PC-3 (cell line): ENCODE measurements at regions not wholly inside any gene's neighbourhood (a gene's known extent, or its start where the extent isn't known, plus 50 kb on each side); places are given as distances from the start of the nearest gene placed in this dataset.

Source experiments
- ATAC-seq: fragments of 200-7000 bp; cut with Tn5 transposase; 2 replicates; pipeline ENCODE4 v1.9.1; 2020; ENCODE audit warnings: mild to moderate bottlenecking, moderate library complexity
- BruUV-seq: library from RNA; stranded (reverse); fragments of 400-500 nt; replicated peaks from 2 replicates; lab custom pipeline; 2021; lab: Mats Ljungman, UMichigan
- CTCF ChIA-PET: fragments of 300-600 bp; sonication (Branson Sonifier 250); formaldehyde crosslinking; loops from one replicate; lab custom pipeline; 2022; ENCODE audit warnings: antibody characterized with exemption; lab: Charles Lee
- POLR2A ChIA-PET: fragments of 300-600 bp; sonication (Branson Sonifier 250); formaldehyde crosslinking; loops from one replicate; lab custom pipeline; 2022; ENCODE audit warnings: antibody characterized with exemption; ENCODE audit not compliant: unreplicated experiment; lab: Charles Lee
- DNase-seq: peaks from one replicate; pipeline ENCODE4 v3.0.0-alpha.2; 2015
- H2AFZ ChIP-seq: fragments of 300-600 bp; sonication (generic); 2 replicates; pipeline ENCODE4 v1.6.0; 2016; ENCODE audit warnings: antibody characterized with exemption, low read length
- H3F3A ChIP-seq: fragments of 300-600 bp; sonication (generic); one replicate; pipeline ENCODE4 v1.6.0; 2017; ENCODE audit warnings: antibody characterized with exemption, low read length, control low read depth, mild to moderate bottlenecking; ENCODE audit not compliant: unreplicated experiment
- H3K27ac ChIP-seq: fragments of 300-600 bp; sonication (generic); 2 replicates; pipeline ENCODE4 v1.5.1; 2016; ENCODE audit warnings: mild to moderate bottlenecking, low read length
- H3K27me3 ChIP-seq: fragments of 300-600 bp; sonication (generic); 2 replicates; pipeline ENCODE4 v1.6.1; 2016; ENCODE audit warnings: low read length, mixed read lengths
- H3K36me3 ChIP-seq: fragments of 300-600 bp; sonication (generic); 2 replicates; pipeline ENCODE4 v1.6.1; 2016; ENCODE audit warnings: low read depth, mixed run types, low read length, mixed read lengths
- H3K4me1 ChIP-seq: fragments of 300-600 bp; sonication (generic); 2 replicates; pipeline ENCODE4 v1.5.1; 2016; ENCODE audit warnings: low read length; ENCODE audit not compliant: insufficient read depth
- H3K4me2 ChIP-seq: fragments of 300-600 bp; sonication (generic); 2 replicates; pipeline ENCODE4 v1.6.0; 2016; ENCODE audit warnings: low read length
- H3K4me3 ChIP-seq: fragments of 300-600 bp; sonication (generic); 2 replicates; pipeline ENCODE4 v1.5.1; 2016; ENCODE audit warnings: mild to moderate bottlenecking, low read length, mixed read lengths
- H3K79me2 ChIP-seq: fragments of 300-600 bp; sonication (generic); 2 replicates; pipeline ENCODE4 v1.6.1; 2017; ENCODE audit warnings: low read length, mixed read lengths
- H3K9ac ChIP-seq: fragments of 300-600 bp; sonication (generic); 2 replicates; pipeline ENCODE4 v1.6.0; 2016; ENCODE audit warnings: mild to moderate bottlenecking, low read length
- H3K9me2 ChIP-seq: fragments of 300-600 bp; sonication (generic); replicated peaks from 2 replicates; pipeline ENCODE4 v1.6.1; 2016; ENCODE audit warnings: mixed run types, low read length, mixed read lengths
- H3K9me3 ChIP-seq: fragments of 300-600 bp; sonication (generic); 2 replicates; pipeline ENCODE4 v1.6.1; 2016; ENCODE audit warnings: low read length, mixed read lengths
- H4K20me1 ChIP-seq: fragments of 300-600 bp; sonication (generic); 2 replicates; pipeline ENCODE4 v1.6.1; 2016; ENCODE audit warnings: low read length, mixed read lengths
- EZH2 ChIP-seq: fragments of 300-600 bp; sonication (generic); IDR thresholded peaks from one replicate; pipeline ENCODE4 v1.6.1; 2017; ENCODE audit warnings: antibody characterized with exemption, mild to moderate bottlenecking, low read length; ENCODE audit not compliant: unreplicated experiment
- EZH2phosphoT487 ChIP-seq: fragments of 300-600 bp; sonication (generic); IDR thresholded peaks from 2 replicates; pipeline ENCODE4 v1.6.1; 2018; ENCODE audit warnings: mild to moderate bottlenecking, antibody characterized with exemption, low read length, borderline replicate concordance
- intact Hi-C: fragments of 100-400 bp; cut with micrococcal nuclease; formaldehyde crosslinking; loops from 2 replicates; pipeline ENCODE4 v1.9.0; 2023
- TF ChIP-seq, protein P1 (sequence below): fragments of 300-600 bp; sonication (generic); conservative IDR thresholded peaks from 2 replicates; pipeline ENCODE4 v1.5.1; 2017; ENCODE audit warnings: antibody characterized with exemption, low read depth, mild to moderate bottlenecking, low read length

DNA sequence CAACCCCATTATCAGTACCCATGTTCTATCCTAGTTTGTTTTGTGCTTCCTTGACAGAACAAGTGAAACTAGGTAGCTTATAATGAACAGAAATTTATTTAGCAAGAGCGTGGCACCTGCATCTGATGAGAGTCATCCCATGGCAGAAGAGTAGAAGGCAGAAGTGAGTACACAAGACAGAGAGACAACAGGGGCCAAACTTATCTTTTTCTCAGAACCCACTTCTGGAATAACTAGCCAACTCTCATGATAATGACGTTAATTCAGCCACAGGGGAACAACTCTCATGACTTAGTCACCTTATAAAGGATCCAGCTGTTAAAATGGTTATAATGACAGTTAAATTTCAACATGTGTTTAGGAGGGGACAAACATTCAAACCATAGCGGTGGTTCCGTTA is 644.9 kb downstream of the TECRL start:
- ATAC-seq: no peak
- Histone ChIP-seq H3K4me2 (no peak overlapping the region), H3K9ac (no peak overlapping the region), H2AFZ (no peak overlapping the region), H3K36me3 (no peaks in the 10 kb centered on the region), H3F3A (no peaks in the 10 kb centered on the region), H3K4me1 (no peaks in the 10 kb centered on the region), H3K9me3 (no peaks in the 10 kb centered on the region), H3K4me3 (no peak overlapping the region), H3K27ac (no peak overlapping the region), H4K20me1 (no peaks in the 10 kb centered on the region), H3K9me2 (no peaks in the 10 kb centered on the region), H3K79me2 (no peaks in the 10 kb centered on the region), H3K27me3 (no peaks in the 10 kb centered on the region)
- intact Hi-C loops: no loop called here
- POLR2A ChIA-PET: no interaction called here
- no peak for DNase-seq
- CTCF ChIA-PET: no interaction called here
- TF ChIP-seq, protein P1, sequence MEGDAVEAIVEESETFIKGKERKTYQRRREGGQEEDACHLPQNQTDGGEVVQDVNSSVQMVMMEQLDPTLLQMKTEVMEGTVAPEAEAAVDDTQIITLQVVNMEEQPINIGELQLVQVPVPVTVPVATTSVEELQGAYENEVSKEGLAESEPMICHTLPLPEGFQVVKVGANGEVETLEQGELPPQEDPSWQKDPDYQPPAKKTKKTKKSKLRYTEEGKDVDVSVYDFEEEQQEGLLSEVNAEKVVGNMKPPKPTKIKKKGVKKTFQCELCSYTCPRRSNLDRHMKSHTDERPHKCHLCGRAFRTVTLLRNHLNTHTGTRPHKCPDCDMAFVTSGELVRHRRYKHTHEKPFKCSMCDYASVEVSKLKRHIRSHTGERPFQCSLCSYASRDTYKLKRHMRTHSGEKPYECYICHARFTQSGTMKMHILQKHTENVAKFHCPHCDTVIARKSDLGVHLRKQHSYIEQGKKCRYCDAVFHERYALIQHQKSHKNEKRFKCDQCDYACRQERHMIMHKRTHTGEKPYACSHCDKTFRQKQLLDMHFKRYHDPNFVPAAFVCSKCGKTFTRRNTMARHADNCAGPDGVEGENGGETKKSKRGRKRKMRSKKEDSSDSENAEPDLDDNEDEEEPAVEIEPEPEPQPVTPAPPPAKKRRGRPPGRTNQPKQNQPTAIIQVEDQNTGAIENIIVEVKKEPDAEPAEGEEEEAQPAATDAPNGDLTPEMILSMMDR: no peak
- no peak for TF ChIP-seq EZH2phosphoT487
- no TSS peak for BruUV-seq

DNA sequence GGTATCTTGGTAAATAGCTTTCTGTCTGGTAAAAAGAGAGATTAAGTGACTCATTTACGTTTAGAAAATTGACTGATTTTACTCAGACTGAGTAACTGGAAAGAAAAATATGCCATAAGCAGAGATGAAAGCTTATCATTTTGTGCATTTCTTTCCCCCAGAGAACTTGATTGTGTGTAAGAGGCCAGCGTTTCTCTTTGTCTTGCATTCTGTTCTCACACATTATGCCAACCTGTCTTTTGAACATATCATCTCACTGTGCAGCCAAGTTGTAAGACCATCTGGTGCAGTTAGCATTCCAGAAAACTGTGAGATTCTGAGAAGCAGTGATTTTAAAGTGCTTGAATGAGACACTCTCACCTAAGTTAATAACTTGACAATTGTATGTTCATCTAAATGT is 651.3 kb downstream of the TECRL start:
- DNase-seq: no peak
- Histone ChIP-seq H4K20me1 (no peaks in the 10 kb centered on the region), H3K36me3 (no peaks in the 10 kb centered on the region), H3K9me3 (no peaks in the 10 kb centered on the region), H3K79me2 (no peaks in the 10 kb centered on the region), H3K27me3 (no peaks in the 10 kb centered on the region), H3F3A (no peaks in the 10 kb centered on the region), H3K4me3 (no peak overlapping the region), H3K4me1 (no peaks in the 10 kb centered on the region), H3K27ac (no peak overlapping the region), H3K9ac (no peak overlapping the region), H3K4me2 (no peak overlapping the region), H2AFZ (no peak overlapping the region), H3K9me2 (no peaks in the 10 kb centered on the region)
- CTCF ChIA-PET: no interaction called here
- BruUV-seq: no TSS peak
- POLR2A ChIA-PET: no interaction called here
- intact Hi-C loops: no loop called here
- no peak for ATAC-seq
- no peak for TF ChIP-seq EZH2phosphoT487
- TF ChIP-seq, protein P1: no peak
- no peak for TF ChIP-seq EZH2

DNA sequence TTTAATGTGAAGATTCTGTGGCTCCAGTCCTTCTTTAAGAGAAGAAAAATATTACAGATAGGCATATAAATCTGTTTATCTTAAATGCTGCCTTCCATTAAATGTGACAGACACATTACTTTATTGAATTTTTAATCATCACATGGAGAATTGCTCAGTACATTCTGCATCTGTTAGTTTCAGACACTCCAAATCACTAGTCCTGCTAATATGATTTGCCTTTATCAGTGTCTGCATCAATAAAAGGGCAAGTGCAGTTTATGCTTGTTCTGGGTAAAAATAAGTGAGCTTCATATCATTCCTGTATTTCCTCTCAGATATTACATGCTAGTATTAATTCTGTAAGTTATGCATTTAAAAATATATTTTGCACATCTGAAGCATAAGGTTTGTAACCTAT is 666.4 kb downstream of the TECRL start:
- H3K4me2 ChIP-seq: no peak overlapping the region
- no peaks in the 10 kb centered on the region for H3K9me3 ChIP-seq
- no peaks in the 10 kb centered on the region for H3K27me3 ChIP-seq
- no peaks in the 10 kb centered on the region for H3K4me1 ChIP-seq
- CTCF ChIA-PET: no interaction called here
- intact Hi-C loops: no loop called here
- H3K79me2 ChIP-seq: no peaks in the 10 kb centered on the region
- ATAC-seq (no peak), DNase-seq (no peak)
- POLR2A ChIA-PET: no interaction called here
- H3K36me3 ChIP-seq: no peaks in the 10 kb centered on the region
- BruUV-seq: no TSS peak
- H3K9me2 ChIP-seq: no peaks in the 10 kb centered on the region
- H3K4me3 ChIP-seq: no peak overlapping the region
- no peak overlapping the region for H2AFZ ChIP-seq
- no peaks in the 10 kb centered on the region for H3F3A ChIP-seq
- H3K27ac ChIP-seq: no peak overlapping the region
- no peaks in the 10 kb centered on the region for H4K20me1 ChIP-seq
- no peak for TF ChIP-seq EZH2phosphoT487
- TF ChIP-seq, protein P1: no peak
- no peak for TF ChIP-seq EZH2
- H3K9ac ChIP-seq: no peak overlapping the region
